ENCODE measurements at regions not wholly inside any gene's neighbourhood (a gene's known extent, or its start where the extent isn't known, plus 50 kb on each side); places are given as distances from the start of the nearest gene placed in this dataset.

- TF ChIP-seq TAF1 (IDR thresholded peaks at IDR 0.05; ENCODE audit: borderline replicate concordance, insufficient read depth, low read length) (no peak), POLR2AphosphoS5 (IDR thresholded peaks at IDR 0.05; ENCODE audit: low read depth, low read length) (no peak), SIN3A (IDR thresholded peaks at IDR 0.05; ENCODE audit: borderline replicate concordance, insufficient read depth, low read length) (no peak)
Measured at GRCh38 chr14:101361044-101361443, 200.3 kb upstream of the DIO3 start.

DNA sequence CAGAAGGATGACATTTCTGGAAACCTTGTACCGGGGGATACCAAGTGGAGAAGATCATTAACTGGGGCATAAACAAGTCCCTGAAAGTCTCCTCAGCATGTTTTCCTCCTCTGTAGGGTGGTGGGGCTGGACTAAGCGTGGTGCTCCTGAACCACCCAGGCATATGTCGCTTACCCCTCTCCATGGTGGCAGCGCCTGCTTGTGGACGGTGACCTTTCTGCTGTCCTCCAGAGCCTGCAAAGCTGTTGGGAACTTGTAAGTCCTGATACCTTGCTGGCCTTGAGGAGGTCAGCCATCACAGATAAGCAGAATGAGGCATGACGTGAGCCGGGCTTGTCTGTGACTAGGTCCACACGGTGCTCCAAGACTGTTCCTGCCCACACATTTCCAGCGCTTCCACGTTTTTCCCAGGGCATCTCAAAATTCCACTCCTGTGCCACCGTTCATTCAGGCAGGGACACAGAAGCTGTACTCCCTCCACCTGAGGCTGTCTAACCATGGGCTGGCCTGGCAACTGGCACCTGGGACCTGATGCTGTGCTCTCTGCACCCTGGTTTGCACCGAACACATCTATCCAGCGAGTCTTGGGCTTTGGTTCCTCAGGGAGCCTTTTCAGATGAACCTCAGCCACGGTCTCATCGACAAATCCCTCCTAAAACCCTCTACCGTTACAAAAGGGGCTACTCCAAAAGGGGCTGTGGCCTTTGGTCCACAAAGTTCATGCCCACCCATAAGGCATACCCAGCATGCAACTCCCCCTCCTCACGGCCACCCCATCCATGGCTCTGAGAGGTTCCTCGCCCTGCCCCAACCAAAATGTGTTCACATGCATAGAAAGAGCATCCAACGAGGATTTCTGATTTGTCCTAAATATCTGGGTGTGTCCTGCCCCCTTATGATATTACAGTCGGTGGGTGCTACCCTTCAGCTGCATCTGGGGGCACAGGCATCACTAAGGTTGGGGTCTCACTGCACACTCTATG is 199.6 kb upstream of the DIO3 start:
- TF ChIP-seq POLR2AphosphoS5 (IDR thresholded peaks at IDR 0.05; ENCODE audit: low read depth, low read length) (no peak), FOXP2 (optimal IDR thresholded peaks at IDR 0.05; ENCODE audit: borderline replicate concordance, extremely low read depth, extremely low read length, insufficient read depth) (no peak)

DNA sequence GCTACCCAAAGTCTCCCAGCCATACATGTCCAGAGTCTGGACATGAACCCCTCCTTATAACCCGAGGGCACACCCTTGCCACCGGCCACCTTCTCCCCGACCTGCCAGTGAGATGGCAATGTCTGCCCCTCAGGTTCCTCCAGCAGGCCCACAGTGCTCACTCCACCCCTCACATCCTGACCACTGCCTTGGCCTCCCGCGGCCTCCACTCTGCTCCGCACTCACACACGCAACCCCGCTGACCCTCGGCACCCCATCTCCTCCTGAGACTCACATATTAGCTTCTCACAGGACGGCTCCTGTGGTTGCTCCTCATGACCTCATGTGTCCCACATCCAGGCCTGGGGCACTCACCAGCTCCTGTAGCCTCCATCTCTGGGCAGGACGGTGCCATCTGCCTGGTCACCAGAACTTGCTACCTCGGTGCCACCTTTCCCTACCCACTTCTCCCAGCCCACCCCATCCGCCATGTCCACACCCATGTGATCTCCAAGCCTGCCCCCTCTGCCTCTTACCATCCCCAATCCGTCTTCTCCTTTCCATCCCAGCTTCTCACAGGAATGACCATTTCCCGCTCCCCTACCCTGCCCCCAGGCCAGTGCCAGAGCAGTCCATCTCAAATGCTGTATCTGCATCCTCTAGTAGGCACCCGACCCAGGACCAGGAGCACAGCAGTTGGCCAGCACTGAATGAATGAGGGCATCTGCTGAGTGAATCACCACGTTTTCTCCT is 198.6 kb upstream of the DIO3 start:
- no peak for TF ChIP-seq FOXP2 (optimal IDR thresholded peaks at IDR 0.05; ENCODE audit: borderline replicate concordance, extremely low read depth, extremely low read length, insufficient read depth)
- no peak for TF ChIP-seq POLR2AphosphoS5 (IDR thresholded peaks at IDR 0.05; ENCODE audit: low read depth, low read length)
- TF ChIP-seq TAF1 (IDR thresholded peaks at IDR 0.05; ENCODE audit: borderline replicate concordance, insufficient read depth, low read length), result no peak
- no peak for TF ChIP-seq REST (IDR thresholded peaks at IDR 0.05; ENCODE audit: insufficient read depth in 1 of 2, low read depth in 2 of 2, low read length in 2 of 2)
- no peak for TF ChIP-seq SIN3A (IDR thresholded peaks at IDR 0.05; ENCODE audit: borderline replicate concordance, insufficient read depth, low read length)

GRCh38 chr14:101363261-101363555 is 198.1 kb upstream of the DIO3 start:
- TF ChIP-seq FOXP2 (optimal IDR thresholded peaks at IDR 0.05; ENCODE audit: borderline replicate concordance, extremely low read depth, extremely low read length, insufficient read depth), result no peak
- TF ChIP-seq POLR2AphosphoS5 (IDR thresholded peaks at IDR 0.05; ENCODE audit: low read depth, low read length), result no peak
- no peak for TF ChIP-seq SIN3A (IDR thresholded peaks at IDR 0.05; ENCODE audit: borderline replicate concordance, insufficient read depth, low read length)
- TF ChIP-seq TAF1 (IDR thresholded peaks at IDR 0.05; ENCODE audit: borderline replicate concordance, insufficient read depth, low read length), result no peak
- no peak for TF ChIP-seq REST (IDR thresholded peaks at IDR 0.05; ENCODE audit: insufficient read depth in 1 of 2, low read depth in 2 of 2, low read length in 2 of 2)

DNA sequence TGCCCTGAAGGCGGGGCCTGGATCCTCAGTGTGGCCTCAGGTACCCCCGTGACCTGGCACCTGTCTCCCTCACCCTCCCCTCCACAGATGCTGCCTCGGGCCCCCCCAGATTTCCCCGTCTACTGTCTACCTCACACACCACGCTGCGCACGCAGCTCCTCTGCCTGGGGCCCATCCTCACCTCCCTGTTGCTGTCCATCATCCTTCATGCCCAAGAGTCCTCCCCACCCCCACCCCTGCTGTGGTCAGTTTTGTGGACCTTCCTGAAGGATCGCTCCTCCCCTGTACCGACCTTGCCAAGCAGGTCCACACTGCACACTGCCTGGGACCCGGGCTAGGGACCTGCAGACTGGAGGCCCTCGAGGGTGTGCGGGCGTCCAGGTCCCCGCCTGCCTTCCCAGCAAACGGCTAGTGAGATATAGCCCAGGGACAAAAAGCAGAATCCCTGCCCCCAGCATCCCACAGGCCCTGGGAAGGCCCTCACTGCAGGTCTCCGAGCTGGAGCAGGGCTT is 197.4 kb upstream of the DIO3 start:
- no peak for TF ChIP-seq REST (IDR thresholded peaks at IDR 0.05; ENCODE audit: insufficient read depth in 1 of 2, low read depth in 2 of 2, low read length in 2 of 2)
- no peak for TF ChIP-seq TAF1 (IDR thresholded peaks at IDR 0.05; ENCODE audit: borderline replicate concordance, insufficient read depth, low read length)
- TF ChIP-seq SIN3A (IDR thresholded peaks at IDR 0.05; ENCODE audit: borderline replicate concordance, insufficient read depth, low read length), result no peak
- no peak for TF ChIP-seq POLR2AphosphoS5 (IDR thresholded peaks at IDR 0.05; ENCODE audit: low read depth, low read length)
- TF ChIP-seq FOXP2 (optimal IDR thresholded peaks at IDR 0.05; ENCODE audit: borderline replicate concordance, extremely low read depth, extremely low read length, insufficient read depth), result no peak

Measured in PFSK-1 (cell line).